ENCODE measurements at regions not wholly inside any gene's neighbourhood (a gene's known extent, or its start where the extent isn't known, plus 50 kb on each side); places are given as distances from the start of the nearest gene placed in this dataset.

- DNase-seq (ENCODE audit: low read depth), result no peak
Measured at GRCh38 chr6:14699803-14700601, 545.9 kb upstream of the JARID2 start.

DNA sequence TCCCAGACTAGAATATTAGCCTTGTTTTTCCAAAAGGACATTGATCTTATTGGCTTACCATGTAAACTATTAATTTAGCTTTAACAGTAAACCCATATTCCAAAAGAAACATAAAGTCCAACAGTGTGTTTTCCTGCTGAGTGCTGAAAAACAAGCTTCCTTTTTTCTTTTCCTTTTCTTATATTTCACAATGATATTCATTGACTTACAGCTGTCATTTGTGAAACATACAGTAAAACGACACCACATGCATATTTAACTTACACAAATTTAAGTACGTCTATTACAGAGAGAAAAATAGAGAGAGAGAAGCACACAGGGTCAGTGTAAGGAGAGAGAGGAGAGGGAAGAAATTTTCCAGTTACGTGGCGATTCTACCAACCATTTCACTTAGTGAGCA lies 543.9 kb upstream of the JARID2 start:
- no peak for DNase-seq (ENCODE audit: low read depth)

DNA sequence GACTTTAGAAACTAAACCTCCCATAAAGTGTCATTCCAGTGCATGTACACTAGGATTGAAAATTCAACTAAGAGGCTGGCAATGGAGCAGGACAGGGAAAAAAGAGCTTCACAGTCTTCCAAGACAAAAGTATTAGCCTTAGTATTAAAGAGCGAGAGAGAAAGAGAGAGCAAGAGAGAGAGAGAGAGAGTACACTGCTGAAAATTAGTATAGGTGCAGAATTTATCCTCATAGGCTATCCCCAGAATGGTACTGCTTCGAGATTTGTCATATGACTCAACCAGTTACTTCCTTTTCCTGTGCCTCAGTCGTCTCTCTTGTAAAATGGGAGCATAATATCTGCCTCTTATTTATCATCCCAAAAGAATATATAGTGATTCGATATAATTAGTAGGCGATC lies 543.2 kb upstream of the JARID2 start:
- no peak for DNase-seq (ENCODE audit: low read depth)

DNA sequence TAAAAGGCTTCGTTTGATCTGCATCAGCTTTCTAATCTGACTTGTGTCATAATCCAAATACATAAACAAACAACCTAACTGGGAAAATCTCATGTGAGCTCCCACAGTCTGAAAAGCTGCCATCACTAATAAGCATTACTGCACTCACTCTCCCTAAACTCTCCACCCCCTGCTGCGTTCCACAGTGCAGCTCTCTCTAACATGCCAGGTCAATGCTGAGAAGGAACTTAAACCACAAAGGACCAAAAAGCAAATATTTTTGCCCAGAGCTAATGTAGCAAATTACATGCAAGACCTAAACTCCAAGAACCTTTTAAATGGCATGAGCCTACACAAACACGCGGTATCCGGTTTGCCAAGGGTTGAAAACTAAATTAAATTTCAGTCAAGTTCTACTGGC lies 542.3 kb upstream of the JARID2 start:
- DNase-seq (ENCODE audit: low read depth), result no peak

DNA sequence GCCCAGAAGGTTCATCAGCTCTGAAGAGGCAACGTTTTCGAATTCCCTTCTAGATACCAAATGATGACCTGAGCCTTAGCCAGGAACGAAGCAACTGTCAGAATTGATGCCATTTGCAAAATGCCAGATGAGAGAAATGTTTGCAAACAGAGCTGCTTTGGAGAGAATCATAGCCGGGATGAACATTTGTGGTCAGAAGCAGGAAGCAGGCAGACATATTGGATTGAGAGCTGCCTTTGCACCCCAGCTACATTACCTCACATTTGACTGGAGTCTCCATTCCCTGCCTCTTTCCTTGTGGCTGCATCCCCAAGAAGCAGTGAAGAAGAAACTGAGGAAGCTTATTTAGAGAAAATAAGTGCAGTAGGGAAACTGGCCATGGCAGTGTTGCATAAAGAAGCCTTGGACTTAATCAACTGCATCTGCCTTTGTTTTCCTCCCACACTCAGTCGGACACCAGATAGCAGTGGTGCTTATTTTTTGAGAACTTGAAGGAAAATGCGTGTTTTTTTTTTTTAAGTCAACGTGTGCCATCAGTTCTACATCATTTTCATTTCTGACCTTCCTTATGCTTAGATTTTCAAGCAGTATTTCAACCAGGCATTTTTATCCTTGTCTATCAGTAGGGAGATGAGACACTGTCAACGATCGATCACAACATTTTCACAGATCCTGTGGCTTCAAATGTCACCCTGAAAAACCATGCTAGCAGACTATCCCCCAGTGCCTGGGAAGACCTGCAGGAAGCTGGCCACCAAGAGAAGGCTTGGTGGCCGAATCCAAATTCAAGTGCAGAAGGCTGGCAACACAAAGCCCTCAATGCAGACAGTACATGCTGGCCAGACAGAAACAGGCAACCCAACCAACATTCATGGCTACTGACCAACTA lies 541.2 kb upstream of the JARID2 start:
- no peak for DNase-seq (ENCODE audit: low read depth)

- no peak for DNase-seq (ENCODE audit: low read depth)
Measured at GRCh38 chr6:14705841-14706377, 540.0 kb upstream of the JARID2 start.

- peak; percentile 89 for DNase-seq (ENCODE audit: low read depth)
Measured at GRCh38 chr6:14706378-14706929, 539.4 kb upstream of the JARID2 start.

DNA sequence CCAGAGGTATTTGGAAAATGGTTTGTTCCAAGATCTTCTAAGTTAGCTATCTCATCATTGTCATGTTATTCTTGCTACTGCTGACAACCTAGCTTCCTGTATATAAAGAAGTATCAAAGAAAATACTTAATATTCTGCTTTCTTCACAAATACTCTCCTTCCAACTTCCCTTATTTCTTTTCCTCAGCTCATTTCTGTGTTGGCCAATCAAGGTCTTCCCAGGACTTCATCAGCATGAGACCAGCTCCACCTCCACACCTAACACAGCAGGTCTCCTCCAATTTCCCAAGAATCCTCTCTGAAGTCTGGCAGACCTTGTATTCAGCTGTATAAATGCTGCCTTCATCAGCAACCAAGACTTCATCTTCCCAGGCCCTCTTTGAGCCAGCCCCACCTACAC lies 538.6 kb upstream of the JARID2 start:
- DNase-seq (ENCODE audit: low read depth), result no peak

DNA sequence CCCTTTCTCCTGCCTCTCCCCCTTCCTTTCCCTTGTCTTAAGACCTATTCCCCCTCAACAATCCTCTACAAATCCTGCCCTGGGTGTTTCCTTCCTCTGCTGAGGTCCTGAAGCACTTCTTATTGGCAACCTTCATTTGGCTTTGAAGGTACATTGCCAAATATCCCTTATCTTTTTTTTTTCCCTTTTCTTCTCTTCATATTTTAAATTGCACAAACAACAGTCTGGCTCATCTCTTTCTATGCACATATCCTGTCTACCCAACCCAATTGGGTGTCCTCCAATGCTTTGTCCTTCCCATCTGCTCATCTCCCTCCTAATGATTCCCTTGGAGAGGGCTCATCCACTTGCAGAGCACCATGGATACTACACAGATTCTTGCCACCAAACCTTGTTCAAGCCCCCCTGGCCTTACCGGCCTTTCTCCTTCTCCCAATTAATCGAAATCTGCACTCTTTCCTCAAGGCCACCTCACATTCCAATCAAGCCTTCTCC lies 537.9 kb upstream of the JARID2 start:
- DNase-seq (ENCODE audit: low read depth), result no peak

GRCh38 chr6:14709066-14709670 lies 536.7 kb upstream of the JARID2 start:
- DNase-seq (ENCODE audit: low read depth), result no peak

DNA sequence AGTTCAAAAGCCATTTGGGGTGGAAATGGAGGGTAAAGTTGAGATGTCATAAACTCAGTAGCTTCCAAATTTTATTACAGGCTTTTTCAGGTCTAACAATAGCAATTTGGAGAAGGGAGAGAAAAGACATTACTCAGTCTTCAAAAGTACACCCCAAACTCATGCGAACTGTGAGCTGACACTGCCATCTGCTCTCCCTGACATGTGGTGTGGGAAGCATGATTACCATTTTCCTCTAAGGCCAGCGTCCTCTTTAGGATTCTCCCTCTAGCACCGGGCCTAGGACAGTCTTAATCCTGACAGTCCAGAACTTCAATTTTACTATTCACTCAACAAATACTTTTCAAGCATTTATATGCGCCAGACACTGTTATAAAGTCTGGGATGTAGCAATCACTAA lies 536.0 kb upstream of the JARID2 start:
- no peak for DNase-seq (ENCODE audit: low read depth)

GRCh38 chr6:14710421-14710820 lies 535.4 kb upstream of the JARID2 start:
- no peak for DNase-seq (ENCODE audit: low read depth)

- DNase-seq (ENCODE audit: low read depth), result peak; percentile 65
Measured at GRCh38 chr6:14711056-14711703, 534.7 kb upstream of the JARID2 start.

- DNase-seq (ENCODE audit: low read depth), result no peak
Measured at GRCh38 chr6:14711704-14712379, 534.0 kb upstream of the JARID2 start.

DNA sequence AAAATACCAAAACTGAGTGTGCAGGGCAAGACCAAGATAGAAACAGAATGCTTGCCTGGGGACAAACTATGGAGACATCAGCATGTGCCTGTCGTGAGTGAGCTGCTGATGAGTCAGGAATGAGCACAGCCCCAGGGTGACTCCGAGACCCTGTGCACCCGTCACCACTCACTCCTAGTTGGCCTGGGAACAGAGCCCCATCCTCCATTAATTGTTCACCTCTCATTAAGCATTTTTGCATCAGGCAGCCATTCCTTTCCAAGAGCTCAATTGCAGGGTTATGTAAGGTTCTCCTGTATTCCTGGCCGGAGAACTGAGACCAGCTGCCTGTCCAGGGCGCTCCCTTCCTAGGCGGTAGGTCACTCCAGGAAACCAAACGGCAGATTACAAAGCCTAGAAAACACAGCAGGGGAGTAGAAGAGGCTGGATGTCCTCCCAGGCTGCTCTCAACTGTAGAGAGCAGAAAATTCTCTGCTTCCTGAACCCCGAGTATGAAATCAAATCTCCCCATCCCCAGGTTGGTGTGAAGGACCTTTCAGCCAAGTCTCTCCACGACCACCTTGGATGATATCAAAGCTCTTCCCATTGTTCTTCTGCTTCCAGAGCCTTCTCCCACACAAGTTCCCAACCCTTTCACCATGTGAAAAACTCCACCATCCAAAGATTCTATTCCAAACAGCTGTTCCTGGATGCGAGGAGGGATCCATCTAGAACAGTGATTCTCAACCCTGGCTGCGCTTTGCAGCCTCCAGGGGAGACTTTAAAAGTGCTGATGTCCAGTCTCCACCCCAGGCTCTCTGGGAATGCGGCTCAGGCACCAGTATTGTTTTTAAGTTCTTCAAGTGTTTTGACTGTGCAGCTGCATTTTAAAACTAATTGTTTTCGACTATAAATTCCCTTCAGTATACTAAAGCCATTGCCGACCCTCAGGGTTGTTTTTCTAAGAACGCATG lies 532.6 kb upstream of the JARID2 start:
- DNase-seq (ENCODE audit: low read depth), result peak; percentile 89

DNA sequence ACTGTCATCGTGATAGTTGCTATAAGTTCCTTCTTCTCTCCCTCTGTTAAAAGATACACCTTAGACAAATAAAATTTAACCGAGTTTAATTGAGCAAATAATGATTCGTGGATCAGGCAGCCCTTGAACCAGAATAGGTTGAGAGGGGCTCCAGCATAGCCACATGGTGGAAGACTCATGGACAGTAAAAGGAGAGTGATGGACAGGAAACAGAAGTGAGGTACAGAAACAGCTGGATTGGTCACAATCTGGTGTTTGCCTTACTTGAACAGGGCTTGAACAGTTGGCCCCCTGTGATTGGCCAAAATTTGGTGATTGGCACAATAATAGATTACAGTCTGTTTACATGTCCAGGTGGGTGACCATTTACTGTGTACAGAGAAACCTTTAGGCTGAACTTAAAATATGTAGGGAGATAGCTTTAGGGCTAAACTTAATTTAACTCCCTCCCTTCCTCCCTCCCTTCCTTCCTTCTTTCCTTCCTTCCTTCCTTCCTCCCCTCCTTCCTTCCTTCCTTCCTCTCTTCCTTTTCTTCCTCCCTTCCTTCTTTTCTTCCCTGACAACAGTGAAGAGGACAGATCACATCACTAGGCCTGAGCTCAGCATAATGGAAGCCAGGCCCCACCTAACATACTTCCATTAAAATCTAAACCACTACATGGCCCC lies 531.8 kb upstream of the JARID2 start:
- no peak for DNase-seq (ENCODE audit: low read depth)

DNA sequence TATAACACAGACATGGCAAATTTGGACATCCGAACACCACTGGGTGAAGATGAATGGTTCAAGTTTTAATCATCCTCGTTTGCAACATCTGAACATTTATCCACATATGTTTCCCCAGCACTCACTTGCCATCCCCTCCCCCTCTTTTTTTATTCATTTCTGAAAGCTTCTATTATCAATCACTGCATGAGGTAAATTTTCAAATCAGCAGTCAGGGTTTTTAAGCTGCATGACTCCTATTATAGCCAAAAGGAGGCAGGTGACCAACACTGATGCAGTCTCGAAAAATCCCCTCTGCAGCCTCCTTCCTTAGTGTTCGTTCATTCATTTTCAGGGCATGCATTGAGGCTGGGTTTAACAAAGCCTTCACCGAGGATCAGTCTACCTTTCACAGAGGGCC lies 530.8 kb upstream of the JARID2 start:
- no peak for DNase-seq (ENCODE audit: low read depth)

DNA sequence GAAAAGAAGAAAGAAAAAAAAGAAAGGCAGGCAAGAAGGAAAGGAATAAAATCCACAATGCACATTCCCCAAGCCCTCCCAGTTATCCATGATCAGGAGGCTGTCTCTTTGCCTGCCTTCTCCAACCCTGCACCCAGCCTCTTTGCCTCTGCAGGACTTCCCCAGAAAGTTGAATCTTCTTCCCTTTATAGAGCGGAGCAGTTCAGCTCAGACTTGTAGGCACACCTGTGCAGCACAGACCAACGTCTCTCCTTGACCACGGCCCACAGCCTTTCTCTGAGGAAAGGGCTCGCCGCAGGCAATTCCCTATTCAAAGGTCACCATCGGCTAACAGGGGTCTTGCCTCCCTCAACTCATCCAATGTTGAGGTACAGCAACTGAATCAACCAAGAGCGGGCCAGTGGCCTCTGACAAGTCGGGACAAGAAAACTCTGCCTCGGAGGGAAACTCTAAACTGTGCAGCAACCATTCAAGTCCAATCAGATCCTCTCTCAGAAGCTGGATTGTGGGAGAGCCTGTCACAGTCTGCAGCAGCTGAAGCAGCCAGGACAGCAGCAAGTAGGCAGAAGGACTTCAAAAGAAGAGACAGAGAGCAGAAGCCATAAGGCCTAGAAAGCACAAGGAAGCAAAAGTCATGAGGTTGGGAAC lies 529.2 kb upstream of the JARID2 start:
- DNase-seq (ENCODE audit: low read depth), result no peak

DNA sequence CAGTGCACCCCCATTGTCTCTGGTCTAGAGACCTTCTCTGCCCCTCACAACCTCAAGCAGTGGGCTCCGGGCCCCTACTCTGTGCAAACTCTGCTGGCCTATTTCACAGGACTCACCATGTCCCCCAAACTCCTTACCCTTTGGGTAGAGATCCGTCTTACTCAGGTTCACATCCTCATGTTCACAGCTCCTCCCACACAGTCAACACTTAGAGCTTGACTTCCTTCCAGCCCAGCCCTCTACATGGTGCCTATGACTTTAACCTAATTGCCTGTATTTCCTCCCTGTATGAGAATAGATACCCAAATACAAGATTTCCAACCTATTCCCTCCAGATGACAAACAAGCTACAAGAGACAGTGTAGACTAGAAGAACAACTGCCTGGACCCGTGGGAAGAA lies 528.6 kb upstream of the JARID2 start:
- DNase-seq (ENCODE audit: low read depth), result no peak

All from GM04503 (cell line).